ENCODE measurements at regions not wholly inside any gene's neighbourhood (a gene's known extent, or its start where the extent isn't known, plus 50 kb on each side); places are given as distances from the start of the nearest gene placed in this dataset.
A peak's percentile ranks its signal among the peaks of the same experiment; 100 is the strongest.
"Not testable (repeated sequence)": the region's sequence is repeated elsewhere in the genome, so short reads cannot be mapped to it uniquely, and the experiment has no call there.

- no peak for DNase-seq
These were observed 89.7 kb upstream of the RGS1 start for GRCh38 chr1:192485692-192486436.

GRCh38 chr1:192488058-192488457 lies 87.5 kb upstream of the RGS1 start:
- DNase-seq: no peak

- DNase-seq: no peak
These were observed 86.5 kb upstream of the RGS1 start for GRCh38 chr1:192489047-192489446.

- DNase-seq: no peak
These were observed 85.8 kb upstream of the RGS1 start for GRCh38 chr1:192489748-192490147.

- DNase-seq: no peak
These were observed 83.6 kb upstream of the RGS1 start for GRCh38 chr1:192491804-192492554.

GRCh38 chr1:192493584-192493983 lies 82.0 kb upstream of the RGS1 start:
- DNase-seq: no peak

- no peak for DNase-seq
These were observed 79.1 kb upstream of the RGS1 start for GRCh38 chr1:192496369-192497056.

- DNase-seq: peak; percentile 82
These were observed 78.3 kb upstream of the RGS1 start for GRCh38 chr1:192497214-192497794.

GRCh38 chr1:192498092-192498491 lies 77.5 kb upstream of the RGS1 start:
- not testable (repeated sequence) for DNase-seq

- not testable (repeated sequence) for DNase-seq
These were observed 76.5 kb upstream of the RGS1 start for GRCh38 chr1:192499061-192499581.

GRCh38 chr1:192500541-192500940 lies 75.0 kb upstream of the RGS1 start:
- not testable (repeated sequence) for DNase-seq

- no peak for DNase-seq
These were observed 68.8 kb upstream of the RGS1 start for GRCh38 chr1:192506741-192507155.

- no peak for DNase-seq
These were observed 63.0 kb upstream of the RGS1 start for GRCh38 chr1:192512426-192513162.

- no peak for DNase-seq
These were observed 62.4 kb upstream of the RGS1 start for GRCh38 chr1:192513196-192513595.

GRCh38 chr1:192513697-192514096 lies 61.9 kb upstream of the RGS1 start:
- no peak for DNase-seq

GRCh38 chr1:192516776-192517297 lies 58.7 kb upstream of the RGS1 start:
- DNase-seq: no peak

- not testable (repeated sequence) for DNase-seq
These were observed 57.7 kb upstream of the RGS1 start for GRCh38 chr1:192517716-192518355.

GRCh38 chr1:192518700-192519099 lies 56.9 kb upstream of the RGS1 start:
- DNase-seq: no peak

- DNase-seq: no peak
These were observed 53.8 kb upstream of the RGS1 start for GRCh38 chr1:192521734-192522133.

GRCh38 chr1:192522673-192523072 lies 52.9 kb upstream of the RGS1 start:
- DNase-seq: no peak

GRCh38 chr1:192524223-192524622 lies 51.4 kb upstream of the RGS1 start:
- no peak for DNase-seq
